ENCODE measurements at regions not wholly inside any gene's neighbourhood (a gene's known extent, or its start where the extent isn't known, plus 50 kb on each side); places are given as distances from the start of the nearest gene placed in this dataset.
"Not testable (repeated sequence)": the region's sequence is repeated elsewhere in the genome, so short reads cannot be mapped to it uniquely, and the experiment has no call there.

- DNase-seq: no peak
Measured at GRCh38 chr3:188001926-188002325, 152.0 kb upstream of the LPP start.

GRCh38 chr3:188002626-188003138 lies 151.3 kb upstream of the LPP start:
- DNase-seq: no peak

GRCh38 chr3:188003188-188004171 lies 150.5 kb upstream of the LPP start:
- DNase-seq: no peak

- no peak for DNase-seq
Measured at GRCh38 chr3:188006726-188007393, 147.1 kb upstream of the LPP start.

- no peak for DNase-seq
Measured at GRCh38 chr3:188007897-188008296, 146.1 kb upstream of the LPP start.

GRCh38 chr3:188008582-188009213 lies 145.3 kb upstream of the LPP start:
- no peak for DNase-seq

- DNase-seq: no peak
Measured at GRCh38 chr3:188010478-188010877, 143.5 kb upstream of the LPP start.

- no peak for DNase-seq
Measured at GRCh38 chr3:188019727-188020126, 134.2 kb upstream of the LPP start.

- DNase-seq: no peak
Measured at GRCh38 chr3:188021041-188021440, 132.9 kb upstream of the LPP start.

- DNase-seq: no peak
Measured at GRCh38 chr3:188021502-188022040, 132.4 kb upstream of the LPP start.

GRCh38 chr3:188022902-188023301 lies 131.1 kb upstream of the LPP start:
- not testable (repeated sequence) for DNase-seq

- no peak for DNase-seq
Measured at GRCh38 chr3:188025555-188025954, 128.4 kb upstream of the LPP start.

- DNase-seq: no peak
Measured at GRCh38 chr3:188026191-188026968, 127.6 kb upstream of the LPP start.

- DNase-seq: no peak
Measured at GRCh38 chr3:188031121-188031520, 122.8 kb upstream of the LPP start.

- no peak for DNase-seq
Measured at GRCh38 chr3:188034989-188035388, 119.0 kb upstream of the LPP start.

- DNase-seq: no peak
Measured at GRCh38 chr3:188036375-188037194, 117.4 kb upstream of the LPP start.

GRCh38 chr3:188037195-188037718 lies 116.7 kb upstream of the LPP start:
- no peak for DNase-seq

GRCh38 chr3:188037965-188038581 lies 115.9 kb upstream of the LPP start:
- DNase-seq: no peak

- peak in 1 of 5 experiments; percentile 62 for DNase-seq
Measured at GRCh38 chr3:188041193-188041592, 112.8 kb upstream of the LPP start.

- DNase-seq: no peak
Measured at GRCh38 chr3:188041895-188042294, 112.1 kb upstream of the LPP start.

Measured in T-helper 2 cell (primary cell).